GM23338 (cell line): ENCODE measurements at regions not wholly inside any gene's neighbourhood (a gene's known extent, or its start where the extent isn't known, plus 50 kb on each side); places are given as distances from the start of the nearest gene placed in this dataset.

ENCODE experiments used
- ATAC-seq: fragments of 200-7000 bp; cut with Tn5 transposase; 3 replicates; pipeline ENCODE4 v1.9.1; 2020
- DNase-seq: peaks from one replicate; pipeline ENCODE4 v3.0.0-alpha.2; 2015; ENCODE audit warnings: low spot score
- H2AFZ ChIP-seq: fragments of 200-600 bp; sonication (generic); 2 replicates; pipeline ENCODE4 v1.8.0; 2016; ENCODE audit warnings: antibody characterized with exemption, mild to moderate bottlenecking, moderate library complexity
- H3F3A ChIP-seq: fragments of 200-600 bp; sonication (generic); replicated peaks from 2 replicates; pipeline ENCODE4 v1.8.0; 2017; ENCODE audit warnings: antibody characterized with exemption, mixed run types, low read depth
- H3K27ac ChIP-seq: fragments of 200-600 bp; sonication (generic); 2 replicates; pipeline ENCODE4 v1.6.1; 2016; ENCODE audit warnings: low read depth
- H3K27me3 ChIP-seq: fragments of 200-600 bp; sonication (generic); 2 replicates; pipeline ENCODE4 v1.8.0; 2016; ENCODE audit warnings: mild to moderate bottlenecking, mixed run types, moderate library complexity; ENCODE audit not compliant: insufficient read depth
- H3K36me3 ChIP-seq: fragments of 200-600 bp; sonication (generic); 2 replicates; pipeline ENCODE4 v1.8.0; 2016; ENCODE audit warnings: mild to moderate bottlenecking; ENCODE audit not compliant: insufficient read depth
- H3K4me1 ChIP-seq: fragments of 200-600 bp; sonication (generic); 2 replicates; pipeline ENCODE4 v1.8.0; 2016; ENCODE audit warnings: mild to moderate bottlenecking, moderate library complexity; ENCODE audit not compliant: insufficient read depth
- H3K4me2 ChIP-seq: fragments of 200-600 bp; sonication (generic); 2 replicates; pipeline ENCODE4 v1.7.1; 2017; ENCODE audit warnings: mixed run types
- H3K4me3 ChIP-seq: fragments of 200-600 bp; sonication (generic); 2 replicates; pipeline ENCODE4 v1.6.1; 2016; ENCODE audit warnings: mixed run types
- H3K79me2 ChIP-seq: fragments of 200-600 bp; sonication (generic); replicated peaks from 2 replicates; pipeline ENCODE4 v1.8.0; 2017; ENCODE audit warnings: mild to moderate bottlenecking; ENCODE audit not compliant: insufficient read depth
- H3K9me2 ChIP-seq: fragments of 200-600 bp; sonication (generic); 2 replicates; pipeline ENCODE4 v1.8.0; 2017; ENCODE audit not compliant: insufficient read depth
- H4K20me1 ChIP-seq: fragments of 200-600 bp; sonication (generic); replicated peaks from 2 replicates; pipeline ENCODE4 v1.8.0; 2017; ENCODE audit warnings: mild to moderate bottlenecking; ENCODE audit not compliant: insufficient read depth
- H3K27ac Mint-ChIP-seq: 2 replicates; pipeline ENCODE4 v1.8.0; 2020; ENCODE audit warnings: inconsistent platforms, mild to moderate bottlenecking, moderate library complexity, mixed read lengths
- H3K27me3 Mint-ChIP-seq: 3 replicates; pipeline ENCODE4 v1.8.0; 2022; ENCODE audit warnings: low read depth, mild to moderate bottlenecking, moderate library complexity, mixed read lengths, inconsistent platforms; ENCODE audit not compliant: insufficient read depth, poor library complexity
- H3K36me3 Mint-ChIP-seq: 3 replicates; pipeline ENCODE4 v1.8.0; 2021; ENCODE audit warnings: low read depth, mild to moderate bottlenecking, inconsistent platforms, moderate library complexity, mixed read lengths
- H3K4me1 Mint-ChIP-seq: 3 replicates; pipeline ENCODE4 v1.8.0; 2020; ENCODE audit warnings: mild to moderate bottlenecking, inconsistent platforms, mixed read lengths
- H3K4me3 Mint-ChIP-seq: 3 replicates; pipeline ENCODE4 v1.8.0; 2021; ENCODE audit warnings: moderate library complexity, mild to moderate bottlenecking, inconsistent platforms, mixed read lengths
- H3K9me3 Mint-ChIP-seq: 3 replicates; pipeline ENCODE4 v1.8.0; 2020; ENCODE audit warnings: moderate library complexity, mild to moderate bottlenecking, inconsistent platforms, mixed read lengths
- CREB1 ChIP-seq: fragments of 250-450 bp; sonication (Bioruptor Pico); IDR thresholded peaks from 2 replicates; pipeline ENCODE4 v1.5.0; 2020; ENCODE audit warnings: low read depth, mild to moderate bottlenecking, moderate library complexity
- EZH2 ChIP-seq: fragments of 200-600 bp; sonication (generic); IDR thresholded peaks from one replicate; pipeline ENCODE4 v1.8.0; 2017; ENCODE audit warnings: antibody characterized with exemption, mild to moderate bottlenecking, low read depth; ENCODE audit not compliant: unreplicated experiment
- EZH2phosphoT487 ChIP-seq: fragments of 200-600 bp; sonication (generic); IDR thresholded peaks from one replicate; pipeline ENCODE4 v1.8.1; 2018; ENCODE audit warnings: antibody characterized with exemption; ENCODE audit not compliant: unreplicated experiment
- REST ChIP-seq: IDR thresholded peaks from one replicate; pipeline ENCODE4 v1.6.1; 2018; ENCODE audit warnings: antibody characterized with exemption; ENCODE audit not compliant: unreplicated experiment
- STAT1 ChIP-seq: IDR thresholded peaks from one replicate; pipeline ENCODE4 v1.6.1; 2016; ENCODE audit warnings: antibody characterized with exemption; ENCODE audit not compliant: unreplicated experiment
- ZNF462 ChIP-seq: fragments of 250-450 bp; sonication (Bioruptor Pico); IDR thresholded peaks from 2 replicates; pipeline ENCODE4 v1.5.0; 2020; ENCODE audit warnings: mild to moderate bottlenecking, moderate library complexity

- TF ChIP-seq CREB1 (CRISPR knock-in tag) = no peak
These were observed 74.4 kb upstream of the SYT1 start (continued) for GRCh38 chr12:78790148-78790547.

- H3K79me2 ChIP-seq = no peaks in the 10 kb centered on the region
- no peak overlapping the region for H3K4me2 ChIP-seq
- peaks cover 14% of the 10 kb centered on the region; the same call in 2 of the 3 replicates for H3K4me1 Mint-ChIP-seq
- DNase-seq = no peak
- ATAC-seq = no peak
- no peak overlapping the region for H3K27ac ChIP-seq
- TF ChIP-seq REST = no peak
- TF ChIP-seq STAT1 = no peak
- TF ChIP-seq EZH2phosphoT487 = no peak
- no peak for TF ChIP-seq EZH2
- H2AFZ ChIP-seq = no peak overlapping the region; the same call in 1 of the 2 replicates
- H3K36me3 Mint-ChIP-seq = peaks cover 10% of the 10 kb centered on the region; the same call in 2 of the 3 replicates
- H4K20me1 ChIP-seq = no peaks in the 10 kb centered on the region
- 0 out of 2 replicates have a peak overlapping the region, but pooled peaks have one; percentile 26 for H3K27ac Mint-ChIP-seq
- H3K27me3 ChIP-seq = no peaks in the 10 kb centered on the region
- H3K4me3 ChIP-seq = no peak overlapping the region
- no peaks in the 10 kb centered on the region for H3F3A ChIP-seq
- no peaks in the 10 kb centered on the region for H3K36me3 ChIP-seq
- no peaks in the 10 kb centered on the region for H3K27me3 Mint-ChIP-seq
- no peak overlapping the region for H3K4me3 Mint-ChIP-seq
- peaks cover 8% of the 10 kb centered on the region; the same call in 2 of the 3 replicates for H3K9me3 Mint-ChIP-seq
- H3K9me2 ChIP-seq = no peaks in the 10 kb centered on the region
- peaks cover 11% of the 10 kb centered on the region for H3K4me1 ChIP-seq
These were observed 72.4 kb upstream of the SYT1 start for GRCh38 chr12:78792052-78792698.

GRCh38 chr12:78793491-78793890, 71.1 kb upstream of the SYT1 start:
- Histone ChIP-seq H3K9me2 (no peaks in the 10 kb centered on the region), H3K27me3 (no peaks in the 10 kb centered on the region), H2AFZ (peak overlapping the region; percentile 11), H3K36me3 (no peaks in the 10 kb centered on the region), H3K4me3 (no peak overlapping the region), H3F3A (no peaks in the 10 kb centered on the region), H3K4me2 (peak overlapping the region; percentile 10; the same call in 1 of the 2 replicates), H3K27ac (no peak overlapping the region), H4K20me1 (no peaks in the 10 kb centered on the region), H3K79me2 (no peaks in the 10 kb centered on the region), H3K4me1 (peaks cover 9% of the 10 kb centered on the region)
- Mint-ChIP-seq H3K4me3 (no peak overlapping the region), H3K4me1 (peaks cover 10% of the 10 kb centered on the region; the same call in 2 of the 3 replicates), H3K27me3 (no peaks in the 10 kb centered on the region), H3K9me3 (peaks cover 8% of the 10 kb centered on the region; the same call in 2 of the 3 replicates), H3K27ac (no peak overlapping the region), H3K36me3 (peaks cover 10% of the 10 kb centered on the region; the same call in 2 of the 3 replicates)
- peak; percentile 36 for DNase-seq
- ATAC-seq = no peak
- no peak for TF ChIP-seq ZNF462 (CRISPR knock-in tag)
